ENCODE measurements at regions not wholly inside any gene's neighbourhood (a gene's known extent, or its start where the extent isn't known, plus 50 kb on each side); places are given as distances from the start of the nearest gene placed in this dataset.

- TF ChIP-seq CTCF (IDR thresholded peaks at IDR 0.05) (no peak), POLR2A (IDR thresholded peaks at IDR 0.05; ENCODE audit: low read length) (no peak), RAD21 (conservative IDR thresholded peaks at IDR 0.05 in 1 of 2, IDR thresholded peaks at IDR 0.05 in 1 of 2) (no peak), ESRRA (IDR thresholded peaks at IDR 0.05; ENCODE audit: borderline replicate concordance, low read length) (no peak)
These were observed 339.9 kb downstream of the SOX9 start for GRCh38 chr17:72460711-72461110.
